CD14-positive monocyte (primary cell): ENCODE measurements at regions not wholly inside any gene's neighbourhood (a gene's known extent, or its start where the extent isn't known, plus 50 kb on each side); places are given as distances from the start of the nearest gene placed in this dataset.

ENCODE experiments used
- DNase-seq, 3 donors: peaks; one replicate each; pipeline ENCODE4 v3.0.0-alpha.2; 2011 to 2022
- H2AFZ ChIP-seq: 2 replicates; pipeline ENCODE4 v1.6.0; 2012; ENCODE audit warnings: mild to moderate bottlenecking, low read depth, low read length, inconsistent platforms; ENCODE audit not compliant: insufficient read depth, poor library complexity, severe bottlenecking
- H3K27ac ChIP-seq, 2 donors: 1 replicate in 1 of 2; 2 replicates in 1 of 2; pipeline ENCODE4 v1.5.1; 2012 to 2013; ENCODE audit warnings: low read length in 2 of 2, control low read depth in 1 of 2, inconsistent platforms in 1 of 2, low read depth in 1 of 2, mild to moderate bottlenecking in 1 of 2
- H3K27me3 ChIP-seq, 2 donors: one replicate each; pipeline versions ENCODE4 v1.6.0 to v1.6.1; 2011 to 2013; ENCODE audit warnings: low read length in 2 of 2; ENCODE audit not compliant: control insufficient read depth in 2 of 2, insufficient read depth in 2 of 2
- H3K36me3 ChIP-seq, 2 donors: replicated peaks in 1 of 2; 1 replicate in 1 of 2; 2 replicates in 1 of 2; pipeline versions ENCODE4 v1.5.1 to v1.6.1; 2012 to 2013; ENCODE audit warnings: low read length in 2 of 2, control low read depth in 1 of 2, inconsistent platforms in 1 of 2, mild to moderate bottlenecking in 1 of 2; ENCODE audit not compliant: insufficient read depth in 2 of 2, control insufficient read depth in 1 of 2
- H3K4me1 ChIP-seq, 2 donors: 1 replicate in 1 of 2; 2 replicates in 1 of 2; pipeline versions ENCODE4 v1.5.1 to v1.6.1; 2012 to 2013; ENCODE audit warnings: low read length in 2 of 2, control low read depth in 1 of 2, inconsistent platforms in 1 of 2, mild to moderate bottlenecking in 1 of 2, moderate library complexity in 1 of 2; ENCODE audit not compliant: insufficient read depth in 2 of 2, control insufficient read depth in 1 of 2
- H3K4me2 ChIP-seq: replicated peaks from 2 replicates; pipeline ENCODE3; 2012; ENCODE audit warnings: low read length, moderate library complexity, mild to moderate bottlenecking; ENCODE audit not compliant: poor library complexity, severe bottlenecking; ENCODE audit errors: extremely low read depth
- H3K4me3 ChIP-seq, 3 experiments: fragments of 200-600 bp in 1 of 3; sonication (generic) in 1 of 3; replicated peaks in 1 of 3; 1 replicate in 2 of 3; 2 replicates in 1 of 3; pipeline ENCODE4 v1.5.1; 2011 to 2013; ENCODE audit warnings: low read length in 3 of 3, mild to moderate bottlenecking in 3 of 3, control low read depth in 2 of 3, low read depth in 2 of 3, inconsistent platforms in 1 of 3, moderate library complexity in 1 of 3
- H3K79me2 ChIP-seq: 2 replicates; pipeline ENCODE4 v1.6.0; 2012; ENCODE audit warnings: mild to moderate bottlenecking, control low read depth, inconsistent platforms, low read length, moderate library complexity; ENCODE audit not compliant: insufficient read depth
- H3K9ac ChIP-seq: 2 replicates; pipeline ENCODE4 v1.6.0; 2017; ENCODE audit warnings: low read length, mild to moderate bottlenecking; ENCODE audit not compliant: insufficient read depth, poor library complexity, severe bottlenecking
- H3K9me3 ChIP-seq, 2 donors: replicated peaks in 1 of 2; 1 replicate in 1 of 2; 2 replicates in 1 of 2; pipeline versions ENCODE4 v1.5.1 to v1.6.1; 2012 to 2013; ENCODE audit warnings: low read length in 2 of 2, control low read depth in 1 of 2; ENCODE audit not compliant: control insufficient read depth in 1 of 2, insufficient read depth in 1 of 2
- H4K20me1 ChIP-seq: 2 replicates; pipeline ENCODE4 v1.6.0; 2012; ENCODE audit warnings: mild to moderate bottlenecking, low read length, control low read depth, moderate library complexity; ENCODE audit not compliant: insufficient read depth
- H3K27ac Mint-ChIP-seq, 7 donors: one replicate each; pipeline ENCODE4 v1.8.0; 2020; ENCODE audit warnings: mild to moderate bottlenecking in 7 of 7, mixed read lengths in 7 of 7, moderate library complexity in 6 of 7, inconsistent platforms in 2 of 7
- H3K27me3 Mint-ChIP-seq, 3 donors: one replicate each; pipeline ENCODE4 v1.8.0; 2021 to 2022; ENCODE audit warnings: low read depth in 3 of 3, mild to moderate bottlenecking in 3 of 3, mixed read lengths in 3 of 3, moderate library complexity in 3 of 3, inconsistent platforms in 1 of 3
- H3K36me3 Mint-ChIP-seq, 2 donors: one replicate each; pipeline ENCODE4 v1.8.0; 2020; ENCODE audit warnings: mixed read lengths in 2 of 2, inconsistent platforms in 1 of 2, mild to moderate bottlenecking in 1 of 2
- H3K4me1 Mint-ChIP-seq: one replicate; pipeline ENCODE4 v1.8.0; 2020; ENCODE audit warnings: mild to moderate bottlenecking, mixed read lengths
- H3K4me3 Mint-ChIP-seq, 2 donors: one replicate each; pipeline ENCODE4 v1.8.0; 2020; ENCODE audit warnings: mild to moderate bottlenecking in 2 of 2, mixed read lengths in 2 of 2, moderate library complexity in 1 of 2
- H3K9me3 Mint-ChIP-seq, 7 donors: one replicate each; pipeline ENCODE4 v1.8.0; 2020 to 2022; ENCODE audit warnings: mixed read lengths in 7 of 7, mild to moderate bottlenecking in 6 of 7, moderate library complexity in 6 of 7, inconsistent platforms in 2 of 7
- WGBS: methylation state at CpG from one replicate; pipeline ENCODE4 v1.1.5; 2013; ENCODE audit warnings: missing lambda C conversion rate; ENCODE audit not compliant: insufficient coverage; 5-methylcytosine and 5-hydroxymethylcytosine counted together
- intact Hi-C, 2 donors: fragments of 100-400 bp; cut with micrococcal nuclease; formaldehyde crosslinking; loops; one replicate each; pipeline versions ENCODE4 v1.15.0 to v1.15.1; 2023
- TF ChIP-seq, protein P1 (sequence below): fragments of 200-600 bp; IDR thresholded peaks from one replicate; pipeline ENCODE4 v1.8.0; 2022; ENCODE audit warnings: antibody characterized with exemption, mild to moderate bottlenecking

GRCh38 chr2:180268006-180268405, 260.9 kb upstream of the CWC22 start:
- TF ChIP-seq, protein P1, sequence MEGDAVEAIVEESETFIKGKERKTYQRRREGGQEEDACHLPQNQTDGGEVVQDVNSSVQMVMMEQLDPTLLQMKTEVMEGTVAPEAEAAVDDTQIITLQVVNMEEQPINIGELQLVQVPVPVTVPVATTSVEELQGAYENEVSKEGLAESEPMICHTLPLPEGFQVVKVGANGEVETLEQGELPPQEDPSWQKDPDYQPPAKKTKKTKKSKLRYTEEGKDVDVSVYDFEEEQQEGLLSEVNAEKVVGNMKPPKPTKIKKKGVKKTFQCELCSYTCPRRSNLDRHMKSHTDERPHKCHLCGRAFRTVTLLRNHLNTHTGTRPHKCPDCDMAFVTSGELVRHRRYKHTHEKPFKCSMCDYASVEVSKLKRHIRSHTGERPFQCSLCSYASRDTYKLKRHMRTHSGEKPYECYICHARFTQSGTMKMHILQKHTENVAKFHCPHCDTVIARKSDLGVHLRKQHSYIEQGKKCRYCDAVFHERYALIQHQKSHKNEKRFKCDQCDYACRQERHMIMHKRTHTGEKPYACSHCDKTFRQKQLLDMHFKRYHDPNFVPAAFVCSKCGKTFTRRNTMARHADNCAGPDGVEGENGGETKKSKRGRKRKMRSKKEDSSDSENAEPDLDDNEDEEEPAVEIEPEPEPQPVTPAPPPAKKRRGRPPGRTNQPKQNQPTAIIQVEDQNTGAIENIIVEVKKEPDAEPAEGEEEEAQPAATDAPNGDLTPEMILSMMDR, result no peak
- no CpG with 5 or more reads among the region's 3 CpGs for WGBS
- Histone ChIP-seq H3K4me3 (no peak overlapping the region), H3K4me2 (no peak overlapping the region), H4K20me1 (no peaks in the 10 kb centered on the region), H3K27me3 (no peaks in the 10 kb centered on the region), H3K36me3 (no peaks in the 10 kb centered on the region), H3K79me2 (no peaks in the 10 kb centered on the region), H3K27ac (no peak overlapping the region), H2AFZ (no peak overlapping the region), H3K9me3 (peaks cover 0 to 3% of the 10 kb centered on the region in 2 donors), H3K4me1 (no peaks in the 10 kb centered on the region), H3K9ac (no peak overlapping the region)
- H3K9me3 Mint-ChIP-seq, result peaks cover 0 to 9% (median 3%) of the 10 kb centered on the region in 7 donors
- no peak for DNase-seq
- intact Hi-C loops, result no loop called here
- no peak overlapping the region for H3K4me3 Mint-ChIP-seq
- H3K27ac Mint-ChIP-seq, result no peak overlapping the region
- no peaks in the 10 kb centered on the region for H3K36me3 Mint-ChIP-seq
- no peaks in the 10 kb centered on the region for H3K4me1 Mint-ChIP-seq
- no peaks in the 10 kb centered on the region for H3K27me3 Mint-ChIP-seq

DNA sequence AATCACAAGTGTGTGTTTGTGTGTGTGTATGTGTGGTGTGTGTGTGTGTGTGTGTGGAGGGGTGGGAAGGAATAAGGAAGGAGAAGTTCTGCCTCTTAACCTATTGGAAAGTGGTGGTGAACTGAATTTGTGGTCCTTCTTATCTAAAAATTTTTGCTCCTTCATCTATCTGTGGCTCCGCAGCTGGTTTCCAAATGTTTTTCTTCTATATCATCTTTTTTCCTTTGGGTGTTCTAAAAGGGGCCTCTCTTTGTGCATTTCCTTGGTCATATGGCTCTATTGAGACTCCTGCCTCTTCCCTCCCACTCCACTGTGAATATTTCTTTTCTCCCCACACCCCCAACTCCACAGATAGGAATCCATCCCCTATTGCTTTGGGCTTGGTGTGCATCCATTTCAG, 254.9 kb upstream of the CWC22 start:
- H3K36me3 Mint-ChIP-seq, result no peaks in the 10 kb centered on the region
- no peak overlapping the region for H3K4me2 ChIP-seq
- TF ChIP-seq, protein P1, result no peak
- intact Hi-C loops, result no loop called here
- H3K36me3 ChIP-seq, result no peaks in the 10 kb centered on the region
- peaks cover 0 to 6% of the 10 kb centered on the region in 2 donors for H3K9me3 ChIP-seq
- DNase-seq, result no peak
- peaks cover 0 to 4% (median 0%) of the 10 kb centered on the region in 7 donors for H3K9me3 Mint-ChIP-seq
- H3K4me1 Mint-ChIP-seq, result no peaks in the 10 kb centered on the region
- no peak overlapping the region for H2AFZ ChIP-seq
- H3K4me3 ChIP-seq, result no peak overlapping the region
- no peak overlapping the region for H3K27ac Mint-ChIP-seq
- no peak overlapping the region for H3K4me3 Mint-ChIP-seq
- no CpG with 5 or more reads among the region's 1 CpG for WGBS
- H3K27me3 ChIP-seq, result no peaks in the 10 kb centered on the region
- no peaks in the 10 kb centered on the region for H4K20me1 ChIP-seq
- no peaks in the 10 kb centered on the region for H3K79me2 ChIP-seq
- H3K9ac ChIP-seq, result no peak overlapping the region
- no peaks in the 10 kb centered on the region for H3K4me1 ChIP-seq
- no peak overlapping the region for H3K27ac ChIP-seq
- peaks cover 0 to 2% (median 1%) of the 10 kb centered on the region in 3 donors for H3K27me3 Mint-ChIP-seq
